Prostate gland (tissue), 2 donors: ENCODE measurements at regions not wholly inside any gene's neighbourhood (a gene's known extent, or its start where the extent isn't known, plus 50 kb on each side); places are given as distances from the start of the nearest gene placed in this dataset.

Experiments
- DNase-seq: peaks from one replicate; pipeline ENCODE4 v3.0.0-alpha.2; 2019; ENCODE audit warnings: low spot score
- H3K27ac ChIP-seq, 2 donors: fragments of 200-600 bp; sonication (generic); 2 replicates each; pipeline ENCODE4 v1.5.1; 2017 to 2019
- H3K27me3 ChIP-seq: fragments of 200-600 bp; sonication (generic); replicated peaks from 2 replicates; pipeline ENCODE4 v1.5.1; 2019; ENCODE audit not compliant: insufficient read depth
- H3K36me3 ChIP-seq, 2 donors: fragments of 200-600 bp; sonication (generic); 1 replicate in 1 of 2; 2 replicates in 1 of 2; pipeline versions ENCODE4 v1.5.1 to v1.8.1; 2017 to 2019
- H3K4me1 ChIP-seq: fragments of 200-600 bp; sonication (generic); replicated peaks from 2 replicates; pipeline ENCODE4 v1.5.1; 2019
- H3K4me3 ChIP-seq, 2 donors: fragments of 200-600 bp; sonication (generic); 2 replicates each; pipeline ENCODE4 v1.5.1; 2017 to 2019
- H3K9me3 ChIP-seq: fragments of 200-600 bp; sonication (generic); 2 replicates; pipeline ENCODE4 v1.5.1; 2017
- CTCF ChIP-seq, 4 experiments: fragments of 200-600 bp in 2 of 4; fragments of 450-650 bp in 2 of 4; sonication (generic) in 2 of 4; IDR thresholded peaks; 1 replicate in 3 of 4; 2 replicates in 1 of 4; pipeline ENCODE4 v1.5.1; 2016 to 2019; ENCODE audit warnings: antibody characterized with exemption in 4 of 4, mild to moderate bottlenecking in 2 of 4, moderate library complexity in 2 of 4
- POLR2A ChIP-seq: fragments of 450-650 bp; IDR thresholded peaks from one replicate; pipeline ENCODE4 v1.6.1; 2016; ENCODE audit warnings: antibody characterized with exemption, mild to moderate bottlenecking
- POLR2AphosphoS5 ChIP-seq: sonication (generic); formaldehyde crosslinking; IDR thresholded peaks from one replicate; pipeline ENCODE4 v1.6.1; 2017; ENCODE audit warnings: antibody characterized with exemption
- WGBS: methylation state at CpG from one replicate; pipeline ENCODE4 v1.1.5; 2018; 5-methylcytosine and 5-hydroxymethylcytosine counted together
- intact Hi-C: fragments of 100-400 bp; cut with DNase I; formaldehyde crosslinking; loops from one replicate; pipeline ENCODE4 v1.14.2; 2022

GRCh38 chr9:80787636-80788035 is 901.7 kb downstream of the TLE1 start:
- 83% methylated on average over 1 of the region's 1 CpG for WGBS
- TF ChIP-seq POLR2A (no peak), POLR2AphosphoS5 (no peak), CTCF (IDR thresholded peaks at IDR 0.05) (no peak)
- Histone ChIP-seq H3K27me3 (no peaks in the 10 kb centered on the region), H3K4me1 (no peaks in the 10 kb centered on the region), H3K36me3 (no peaks in the 10 kb centered on the region), H3K9me3 (no peaks in the 10 kb centered on the region), H3K27ac (no peak overlapping the region), H3K4me3 (no peak overlapping the region)
- no peak for DNase-seq
- intact Hi-C loops, result no loop called here

GRCh38 chr9:80784647-80785046 is 904.7 kb downstream of the TLE1 start:
- Histone ChIP-seq H3K27me3 (no peaks in the 10 kb centered on the region), H3K4me3 (no peak overlapping the region), H3K4me1 (no peaks in the 10 kb centered on the region), H3K27ac (no peak overlapping the region), H3K9me3 (no peaks in the 10 kb centered on the region), H3K36me3 (no peaks in the 10 kb centered on the region)
- intact Hi-C loops, result no loop called here
- no peak for TF ChIP-seq CTCF (IDR thresholded peaks at IDR 0.05)
- DNase-seq, result no peak

GRCh38 chr9:80775971-80776370 is 913.4 kb downstream of the TLE1 start:
- H3K27ac ChIP-seq, result no peak overlapping the region
- H3K4me3 ChIP-seq, result no peak overlapping the region
- H3K27me3 ChIP-seq, result no peaks in the 10 kb centered on the region
- TF ChIP-seq POLR2AphosphoS5, result no peak
- no peak for TF ChIP-seq CTCF (IDR thresholded peaks at IDR 0.05)
- intact Hi-C loops, result no loop called here
- no peaks in the 10 kb centered on the region for H3K4me1 ChIP-seq
- DNase-seq, result no peak
- no peaks in the 10 kb centered on the region for H3K9me3 ChIP-seq
- no peaks in the 10 kb centered on the region for H3K36me3 ChIP-seq

- no peaks in the 10 kb centered on the region for H3K4me1 ChIP-seq
- H3K27ac ChIP-seq, result no peak overlapping the region
- no peak overlapping the region for H3K4me3 ChIP-seq
- TF ChIP-seq POLR2A, result no peak
- TF ChIP-seq POLR2AphosphoS5, result no peak
- no peak for TF ChIP-seq CTCF (IDR thresholded peaks at IDR 0.05)
- no peaks in the 10 kb centered on the region for H3K36me3 ChIP-seq
- 96% methylated on average over 2 of the region's 2 CpGs for WGBS
- no peaks in the 10 kb centered on the region for H3K27me3 ChIP-seq
- no peak for DNase-seq
- no peaks in the 10 kb centered on the region for H3K9me3 ChIP-seq
- intact Hi-C loops, result no loop called here
Observed at GRCh38 chr9:80775530-80775929, 913.8 kb downstream of the TLE1 start.

- intact Hi-C loops, result no loop called here
- TF ChIP-seq CTCF (IDR thresholded peaks at IDR 0.05) (no peak), POLR2A (no peak), POLR2AphosphoS5 (no peak)
- Histone ChIP-seq H3K36me3 (no peaks in the 10 kb centered on the region), H3K27ac (no peak overlapping the region), H3K27me3 (no peaks in the 10 kb centered on the region), H3K4me1 (no peaks in the 10 kb centered on the region), H3K9me3 (no peaks in the 10 kb centered on the region), H3K4me3 (no peak overlapping the region)
- WGBS, result 87% methylated on average over 6 of the region's 6 CpGs
- no peak for DNase-seq
Observed at GRCh38 chr9:80771555-80772347, 917.6 kb downstream of the TLE1 start.
